GM21515 (cell line): ENCODE measurements at regions not wholly inside any gene's neighbourhood (a gene's known extent, or its start where the extent isn't known, plus 50 kb on each side); places are given as distances from the start of the nearest gene placed in this dataset.
"Not testable (repeated sequence)": the region's sequence is repeated elsewhere in the genome, so short reads cannot be mapped to it uniquely, and the experiment has no call there.

Experiments
- ATAC-seq: cut with Tn5 transposase; IDR thresholded peaks from one replicate; pipeline ENCODE4 v1.9.1; 2021; ENCODE audit not compliant: unreplicated experiment

DNA sequence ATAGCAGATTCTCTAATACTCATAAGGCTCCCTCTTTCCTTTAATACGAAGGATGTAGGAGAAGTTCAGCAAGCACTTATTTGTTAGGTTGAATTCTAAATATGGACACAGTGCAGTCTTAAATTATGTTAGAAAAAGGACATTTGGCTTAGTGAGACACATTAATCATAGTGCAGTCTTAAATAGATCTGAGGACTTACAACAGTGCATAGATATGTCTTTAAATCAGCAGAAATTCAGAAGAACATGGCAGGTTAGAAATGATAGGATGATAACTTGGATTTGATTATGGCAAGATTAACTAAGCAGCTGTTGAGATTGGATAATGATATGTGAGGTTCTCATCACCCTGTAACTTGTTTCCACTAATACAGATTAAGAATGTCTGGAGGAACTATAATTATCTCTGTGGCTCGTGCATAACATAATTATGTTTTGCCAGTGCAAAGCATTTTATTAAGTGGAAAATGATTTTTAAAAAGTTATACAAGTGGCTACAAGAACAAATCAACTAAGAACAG is 485.9 kb downstream of the USP25 start:
- ATAC-seq, result no peak

DNA sequence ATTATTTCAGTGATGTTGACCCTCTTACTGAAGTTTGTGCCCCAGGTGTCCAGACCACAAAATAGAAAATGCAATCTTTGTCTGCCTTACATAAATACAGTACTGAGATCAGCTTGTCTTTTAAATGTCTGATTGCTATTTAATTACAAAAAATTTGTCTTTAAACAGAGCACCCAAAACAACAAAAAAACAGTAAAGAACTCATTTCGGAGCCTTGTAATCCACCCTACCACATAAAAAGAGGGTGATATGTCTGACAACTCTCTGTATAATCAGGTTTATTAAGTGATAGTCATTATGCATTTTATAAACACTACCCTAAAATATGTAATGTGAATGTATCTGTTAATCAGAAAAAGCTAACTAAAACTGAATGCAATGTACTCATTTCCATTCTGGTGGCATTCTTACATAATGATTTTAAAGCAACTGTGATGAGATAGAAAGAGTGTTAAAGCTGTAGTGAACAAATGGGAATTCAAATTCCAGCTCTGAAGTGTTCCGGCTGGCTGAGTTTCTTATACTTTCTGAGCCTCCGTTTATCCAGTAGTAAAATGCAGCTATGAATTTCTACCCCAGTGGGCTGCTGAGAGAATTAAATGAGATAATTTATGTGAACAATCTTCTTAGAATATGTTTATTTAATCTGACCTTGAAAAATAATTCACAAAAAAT is 486.6 kb downstream of the USP25 start:
- no peak for ATAC-seq

DNA sequence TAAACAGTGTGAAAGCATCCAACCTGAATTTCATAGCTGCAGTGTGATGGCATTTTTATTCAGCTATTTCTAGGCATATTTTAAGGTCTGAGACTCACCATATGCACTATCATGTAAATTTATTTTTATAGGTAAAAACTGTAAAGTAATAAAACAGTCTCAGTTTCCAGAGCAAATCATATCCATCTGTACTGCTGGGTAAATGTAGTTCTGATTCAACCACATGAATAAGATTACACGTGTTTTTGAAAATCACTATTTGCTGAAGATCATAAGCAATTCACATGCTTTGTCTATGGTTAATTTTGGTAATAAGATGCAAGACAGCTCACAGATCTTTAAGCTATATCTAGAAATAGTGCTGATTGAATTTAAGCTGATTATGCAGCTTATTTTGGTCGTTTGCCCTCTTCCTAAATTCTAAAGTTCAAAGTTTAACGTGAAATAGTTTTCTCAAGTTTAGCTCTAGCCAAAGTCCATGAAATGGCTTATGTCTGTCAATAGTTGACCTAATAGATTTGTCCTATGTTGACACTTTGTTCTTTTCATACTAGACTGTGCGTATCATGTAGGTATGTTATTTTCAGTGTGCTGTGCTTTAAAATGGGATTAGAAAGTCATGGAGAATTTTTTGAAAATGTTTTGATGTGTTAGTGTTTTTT is 489.0 kb downstream of the USP25 start:
- ATAC-seq, result no peak

DNA sequence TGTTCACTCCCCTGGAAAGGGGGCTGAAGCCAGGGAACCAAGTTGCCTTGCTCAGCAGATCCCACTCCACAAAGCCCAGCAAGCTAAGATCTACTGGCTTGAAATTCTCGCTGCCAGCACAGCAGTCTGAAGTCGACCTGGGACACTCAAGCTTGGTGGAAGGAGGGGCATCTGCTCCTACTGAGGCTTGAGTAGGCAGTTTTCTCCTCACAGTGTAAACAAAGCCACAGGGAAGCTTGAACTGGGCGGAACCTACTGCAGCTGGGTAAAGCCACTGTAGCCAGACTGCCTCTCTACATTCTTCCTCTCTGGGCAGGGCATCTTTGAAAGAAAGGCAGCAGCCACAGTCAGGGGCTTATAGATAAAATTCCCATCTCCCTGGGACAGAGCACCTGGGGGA is 495.0 kb downstream of the USP25 start:
- not testable (repeated sequence) for ATAC-seq

DNA sequence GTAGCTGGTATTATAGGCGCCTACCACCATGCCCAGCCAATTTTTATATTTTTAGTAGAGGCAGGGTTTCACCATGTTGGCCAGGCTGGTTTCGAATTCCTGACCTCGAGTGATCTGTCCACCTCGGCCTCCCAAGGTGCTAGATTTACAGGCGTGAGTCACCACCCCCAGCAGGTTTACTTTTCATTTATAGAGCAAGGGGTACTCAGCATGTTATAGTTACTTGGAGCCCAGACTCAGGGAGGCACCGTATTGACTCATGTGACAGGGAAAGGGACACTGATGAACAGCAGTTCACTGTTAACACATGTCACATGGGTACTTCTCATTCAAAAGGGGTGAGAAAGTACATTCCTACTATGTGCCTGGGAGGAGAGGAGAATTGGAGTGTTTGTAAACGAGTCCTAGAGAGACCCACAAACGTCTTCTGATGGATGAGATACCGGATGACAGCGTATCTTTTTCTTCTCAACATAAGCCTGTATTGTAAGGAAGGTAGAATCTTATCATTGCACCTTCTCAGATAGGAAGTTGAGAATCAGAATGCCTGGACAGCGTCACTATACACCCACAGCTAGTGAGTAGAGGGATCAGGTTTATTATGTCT is 510.0 kb downstream of the USP25 start:
- no peak for ATAC-seq

DNA sequence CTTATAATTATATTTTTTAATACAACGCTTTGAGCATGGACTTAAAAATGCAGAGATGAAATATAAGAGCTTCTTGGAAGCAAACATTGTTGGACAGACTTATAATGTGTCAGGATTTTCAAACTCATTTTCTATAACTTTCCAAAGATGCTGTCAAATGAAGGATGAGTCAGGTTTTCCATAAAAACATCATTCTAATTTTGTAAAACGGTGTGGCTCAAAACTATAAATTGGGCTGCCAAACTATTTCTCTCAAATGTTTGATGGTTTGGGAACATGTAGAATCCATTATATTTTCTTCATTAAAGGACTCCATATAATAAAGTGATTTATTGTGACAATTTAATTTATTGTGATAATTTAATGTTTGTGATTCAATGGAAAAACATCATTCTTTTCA is 511.2 kb downstream of the USP25 start:
- ATAC-seq, result no peak

DNA sequence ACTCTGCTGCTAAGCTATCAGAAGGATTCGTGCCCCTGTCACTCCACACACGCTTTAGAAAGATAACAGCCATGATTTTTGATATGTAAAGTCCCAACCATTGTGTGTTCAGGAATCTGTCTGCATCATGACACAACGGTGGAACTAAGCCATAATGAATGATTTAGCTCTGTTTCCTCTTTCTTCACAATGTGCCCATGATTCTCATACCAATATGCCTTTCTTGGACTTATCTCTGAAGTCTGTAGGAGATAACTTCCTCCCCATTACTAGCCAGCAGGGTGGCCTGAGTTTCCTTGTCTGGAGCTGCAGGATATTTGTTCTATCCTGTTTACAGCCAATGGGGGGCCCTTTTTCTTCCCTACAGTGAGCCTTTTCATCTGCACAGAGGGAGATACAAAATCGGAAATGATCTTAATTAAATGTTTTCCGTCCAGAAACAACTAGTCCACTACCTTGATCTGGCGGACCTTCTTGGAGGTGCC is 511.7 kb downstream of the USP25 start:
- ATAC-seq, result no peak

DNA sequence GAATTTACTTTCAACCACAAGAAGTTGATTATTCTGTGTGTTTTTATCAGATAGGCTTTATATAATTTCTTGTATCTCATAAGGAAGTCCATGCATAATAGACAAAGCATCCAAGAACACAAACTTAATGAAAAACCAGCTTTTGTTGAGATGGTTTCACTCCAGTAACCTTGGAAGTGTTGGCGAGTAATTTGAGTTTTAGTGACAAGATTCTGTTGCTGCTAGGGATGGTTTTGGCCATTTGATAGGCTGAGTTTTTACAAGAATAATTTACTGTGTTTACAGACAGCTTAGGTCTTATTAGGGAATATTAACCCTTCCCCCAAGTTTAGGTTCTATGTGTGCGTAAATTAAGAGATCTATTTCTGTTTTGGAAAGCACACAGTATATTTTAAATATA is 513.6 kb downstream of the USP25 start:
- ATAC-seq, result no peak

DNA sequence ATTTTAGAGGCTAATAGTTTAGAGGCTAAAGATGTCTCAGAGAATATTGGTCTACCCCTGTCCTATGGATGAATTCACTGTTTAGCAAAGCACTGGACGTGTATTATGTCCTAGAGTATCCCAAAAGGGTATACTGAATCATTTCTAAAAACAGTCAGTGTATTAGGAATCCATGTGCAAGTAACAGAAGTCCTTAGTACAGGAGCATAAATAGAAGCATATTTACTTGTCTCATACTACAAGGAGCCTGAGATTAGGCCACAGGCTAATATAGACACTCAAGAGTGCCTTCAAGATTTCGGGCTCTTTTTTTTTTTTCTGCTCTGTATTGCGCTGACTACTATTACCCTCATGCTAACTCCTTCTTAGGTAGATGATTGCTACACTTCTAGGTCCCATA is 518.9 kb downstream of the USP25 start:
- no peak for ATAC-seq

DNA sequence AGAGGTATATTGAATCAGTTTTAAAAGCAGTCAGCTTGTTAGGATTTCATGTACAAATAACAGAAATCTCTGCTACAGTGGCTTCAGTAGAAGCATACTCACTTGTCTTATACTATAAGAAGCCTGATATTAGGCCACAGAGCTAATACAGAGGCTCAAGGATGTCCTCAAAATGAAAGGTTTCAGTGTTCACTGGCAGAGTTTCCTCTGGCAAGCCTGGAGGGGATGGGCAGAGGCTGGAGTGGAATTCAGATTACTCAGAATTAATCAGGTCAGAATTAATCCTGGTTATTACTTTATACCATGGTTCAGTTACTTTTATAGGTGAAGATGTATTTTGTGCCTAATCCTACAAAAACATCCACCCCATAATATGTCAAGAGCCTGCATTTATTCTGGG is 520.5 kb downstream of the USP25 start:
- ATAC-seq, result no peak

DNA sequence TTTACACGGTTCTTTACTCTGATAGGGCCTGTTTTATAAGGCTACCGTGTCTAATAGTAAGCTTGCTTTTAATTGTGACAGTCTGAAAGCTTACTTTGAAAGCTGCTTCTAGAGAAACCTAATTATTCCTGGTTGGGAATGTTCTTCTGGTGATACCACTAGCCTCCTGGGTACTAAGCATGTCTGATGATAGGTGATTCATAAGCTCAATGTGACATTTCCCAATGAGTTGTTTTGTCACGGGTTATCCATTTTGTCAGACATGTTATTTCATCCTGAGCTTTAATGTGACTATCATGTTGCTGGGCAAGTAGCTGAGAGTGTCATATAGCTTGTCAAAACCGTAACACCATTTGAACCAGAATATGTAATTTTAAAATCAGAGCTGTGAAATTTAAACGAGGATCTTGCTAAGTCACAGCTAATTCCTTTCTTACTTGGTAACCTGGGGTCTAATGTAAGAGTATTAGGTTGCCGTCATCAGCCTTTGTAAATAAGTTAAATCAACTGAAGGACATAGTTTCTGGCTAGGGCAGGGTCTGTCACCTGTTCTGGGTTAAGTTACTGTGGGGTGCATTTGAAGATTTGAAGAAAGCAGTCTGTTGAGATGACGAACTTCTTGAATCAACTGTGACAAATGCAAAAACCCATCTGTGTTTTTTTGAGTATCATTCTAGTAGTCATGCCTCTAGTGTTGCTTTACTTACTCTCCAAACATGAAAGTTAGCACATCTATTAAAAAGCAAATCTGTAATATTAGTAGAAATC is 529.2 kb downstream of the USP25 start:
- no peak for ATAC-seq

DNA sequence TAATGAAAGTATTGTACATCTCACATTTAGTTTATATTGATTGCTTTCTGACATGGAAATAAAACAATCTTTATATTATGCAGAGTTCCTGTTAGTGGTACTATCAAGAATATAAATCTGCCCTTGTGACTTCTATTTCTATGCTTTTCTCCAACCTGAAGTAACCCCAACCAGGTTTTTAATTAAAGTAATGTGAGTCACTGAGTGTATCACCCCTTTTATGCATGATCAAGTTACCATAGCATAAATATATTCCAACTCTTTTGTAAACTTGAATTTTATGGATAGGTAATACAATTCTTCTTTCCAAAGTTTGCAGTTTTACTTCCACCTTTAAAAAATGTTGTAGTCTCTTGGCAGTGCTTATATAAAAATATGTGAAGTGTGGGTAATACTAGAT is 532.3 kb downstream of the USP25 start:
- no peak for ATAC-seq

DNA sequence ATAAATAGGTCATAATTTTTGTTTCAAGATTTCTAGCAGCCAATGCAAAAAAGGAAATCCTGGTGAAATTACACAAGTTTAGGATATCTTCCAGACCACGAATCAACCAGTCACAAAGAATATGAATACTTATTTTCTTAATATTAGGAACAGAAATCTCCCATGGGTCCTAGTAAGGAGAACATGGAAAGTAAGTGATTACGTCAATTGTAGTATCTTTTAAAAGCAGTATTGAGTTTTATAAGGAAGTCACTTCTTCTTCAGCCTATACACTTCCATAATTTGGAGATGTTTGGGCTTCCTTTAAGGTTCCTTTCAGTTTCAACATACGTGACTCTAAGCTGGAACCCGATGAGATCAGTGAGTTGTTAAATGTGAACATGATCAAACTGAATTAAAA is 534.5 kb downstream of the USP25 start:
- ATAC-seq, result no peak

DNA sequence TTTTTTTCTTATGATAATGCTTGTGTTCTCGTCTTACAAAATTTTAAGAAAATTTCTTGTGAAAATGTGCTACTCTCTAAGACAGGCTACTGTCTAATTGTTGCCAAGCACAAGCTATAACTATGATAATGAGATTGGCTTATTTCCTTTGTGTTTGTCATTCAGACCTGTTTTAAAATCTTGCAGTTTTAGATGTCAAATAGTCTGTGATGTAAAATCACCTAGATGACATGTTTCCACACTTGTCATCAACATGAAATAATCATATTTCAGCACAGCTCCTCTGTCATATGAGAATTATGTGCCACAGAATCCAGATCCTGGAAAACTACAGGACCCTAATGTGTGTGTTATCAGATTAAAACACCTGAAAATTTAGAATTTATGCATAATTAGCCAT is 539.7 kb downstream of the USP25 start:
- ATAC-seq, result no peak

DNA sequence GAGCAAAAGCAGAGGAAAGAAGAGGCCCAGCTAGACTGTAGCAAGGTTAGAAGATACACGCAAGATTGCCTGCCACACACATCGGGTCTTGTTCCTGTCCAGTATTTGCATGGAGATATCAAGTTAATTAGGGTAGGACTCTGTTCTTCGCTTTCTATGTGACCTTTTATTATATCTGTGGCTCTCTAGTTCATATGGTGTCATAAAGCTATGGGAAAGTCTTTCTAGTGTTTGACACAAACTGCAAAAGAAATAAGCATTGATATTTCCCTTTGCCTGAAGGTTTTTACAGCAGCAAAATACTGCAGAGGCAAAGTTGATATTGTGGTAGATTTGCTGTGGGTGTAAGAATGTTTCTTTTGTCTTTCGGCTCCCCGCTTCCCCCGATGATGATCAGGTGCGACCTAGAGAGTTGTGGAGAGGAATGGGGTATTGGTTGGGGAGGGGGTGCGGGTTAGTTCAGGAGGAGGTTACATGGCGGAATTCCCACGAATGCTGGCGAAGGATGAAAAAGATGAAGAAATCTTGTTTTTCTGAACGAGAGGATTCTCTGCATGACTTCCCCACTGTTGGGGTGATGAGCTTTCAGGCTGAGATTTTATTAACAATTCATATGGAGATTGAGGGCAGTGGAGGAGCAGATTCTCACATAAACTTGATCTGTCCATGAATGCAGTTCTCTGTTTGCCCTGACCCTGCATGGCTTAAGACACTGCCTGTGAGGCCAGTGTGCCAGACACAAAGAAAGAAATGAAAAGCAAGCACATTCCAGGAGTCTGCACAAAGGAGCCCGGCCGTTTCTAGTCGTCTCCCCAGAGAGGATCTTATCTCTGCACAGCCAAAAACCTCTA is 550.2 kb downstream of the USP25 start:
- ATAC-seq, result no peak

DNA sequence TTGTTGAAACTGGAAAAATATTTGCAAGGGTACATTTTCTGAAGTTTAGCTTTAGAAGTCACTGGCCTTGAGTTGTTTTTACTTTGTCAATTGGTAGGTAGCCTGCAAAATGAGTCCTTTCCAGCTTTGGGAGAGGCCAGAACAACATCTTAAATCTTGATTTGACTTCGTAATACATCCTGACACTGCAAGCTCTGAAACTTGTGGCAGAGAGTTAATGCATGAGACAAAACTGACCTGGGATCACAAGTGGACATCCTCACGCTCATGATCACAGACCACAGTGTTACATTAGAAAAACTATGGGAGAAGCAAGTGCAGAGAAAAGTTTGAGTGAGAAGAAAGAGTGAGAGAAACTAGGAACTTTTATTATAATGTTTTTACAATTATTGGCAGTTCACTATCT is 550.9 kb downstream of the USP25 start:
- no peak for ATAC-seq

DNA sequence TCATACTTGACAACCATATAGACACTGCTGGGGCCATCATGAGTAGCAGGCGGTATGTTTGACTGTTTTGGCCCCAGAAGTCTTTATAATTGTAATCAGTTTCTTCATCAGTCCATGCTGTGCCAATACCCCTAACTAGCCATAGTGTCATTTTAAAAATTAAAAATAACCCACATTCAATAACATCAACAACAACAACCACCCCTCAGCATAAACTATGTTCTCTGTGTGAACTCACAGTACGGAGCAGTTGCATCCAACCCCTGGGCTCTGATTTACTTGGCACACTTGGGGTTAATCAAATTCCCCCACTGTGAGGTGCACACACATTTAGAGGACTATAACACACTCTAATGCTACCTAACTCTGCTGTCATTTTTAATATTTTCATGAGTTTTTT is 553.7 kb downstream of the USP25 start:
- no peak for ATAC-seq

DNA sequence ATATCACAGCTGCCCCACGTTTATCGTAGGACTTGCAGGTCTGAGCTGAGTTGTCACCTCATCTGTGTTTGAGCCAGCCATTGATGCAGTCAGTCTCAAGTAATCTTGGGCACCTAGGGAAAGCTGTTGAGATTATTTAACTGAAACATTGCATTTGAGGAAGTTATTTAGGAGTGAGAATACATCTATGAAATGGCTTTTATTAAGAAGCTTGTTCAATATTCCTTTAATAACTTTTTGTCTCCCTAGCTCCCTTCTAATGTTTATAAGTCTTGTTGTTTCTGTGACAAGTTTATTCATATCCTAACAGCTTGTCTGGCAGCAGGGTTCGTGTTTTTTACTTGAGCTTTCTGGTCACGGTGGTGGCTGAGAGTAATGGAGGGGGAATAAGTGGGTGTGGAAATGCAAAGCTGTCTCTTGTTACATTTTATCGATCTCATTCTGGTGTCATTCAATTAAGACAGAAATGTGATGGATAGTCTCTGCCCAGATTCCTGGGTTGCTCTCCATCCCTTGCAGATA is 555.9 kb downstream of the USP25 start:
- no peak for ATAC-seq

DNA sequence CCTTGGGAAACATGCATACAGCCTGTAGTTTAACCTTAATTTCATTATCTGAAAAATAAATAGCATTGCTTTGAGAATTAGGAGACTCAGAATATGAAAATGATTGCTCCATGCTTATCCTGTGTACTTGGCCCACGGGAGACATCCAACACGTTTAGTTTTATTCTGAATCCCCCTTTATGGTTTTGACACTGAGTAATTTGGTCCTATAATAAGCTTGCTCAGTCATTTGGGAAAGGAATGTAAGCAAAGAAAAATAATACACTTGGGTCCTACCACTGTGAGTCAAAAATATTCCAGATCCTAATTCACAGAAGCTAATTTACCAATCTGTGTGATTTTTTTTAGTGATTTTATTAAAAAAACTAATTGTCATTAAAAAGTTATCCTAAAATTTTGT is 557.3 kb downstream of the USP25 start:
- ATAC-seq, result no peak

DNA sequence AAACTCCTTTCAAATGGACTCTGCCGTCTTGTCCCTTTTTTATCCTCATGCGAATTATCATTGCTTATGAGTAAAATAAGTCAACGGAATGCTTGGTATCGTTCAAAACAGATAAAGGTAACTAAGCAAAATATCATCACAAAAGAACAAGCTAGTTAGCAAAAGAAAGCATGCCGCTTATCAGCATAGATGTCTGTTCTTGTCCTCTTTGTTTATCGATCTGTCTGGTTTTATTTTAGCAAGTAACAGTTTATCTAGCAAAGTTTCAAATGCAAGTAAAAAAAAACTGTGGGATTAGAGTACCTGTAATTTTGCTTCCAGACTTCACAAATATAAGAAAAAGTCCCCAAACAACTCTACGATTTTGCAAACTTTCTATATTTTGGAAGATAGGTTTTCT is 561.5 kb downstream of the USP25 start:
- no peak for ATAC-seq
